Gastrocnemius medialis (tissue), 4 donors: ENCODE measurements at regions not wholly inside any gene's neighbourhood (a gene's known extent, or its start where the extent isn't known, plus 50 kb on each side); places are given as distances from the start of the nearest gene placed in this dataset.

Experiments used
- ATAC-seq, 2 donors: fragments of 150-250 bp; one replicate each; pipeline ENCODE4 v1.9.1; 2016
- DNase-seq, 2 donors: peaks; one replicate each; pipeline ENCODE4 v3.0.0-alpha.2; 2019
- H3K27ac ChIP-seq, 4 donors: fragments of 200-600 bp; sonication (generic); 1 replicate in 1 of 4; 2 replicates in 3 of 4; pipeline ENCODE4 v1.5.1; 2016 to 2018; ENCODE audit warnings: mild to moderate bottlenecking in 2 of 4, moderate library complexity in 1 of 4
- H3K27me3 ChIP-seq, 3 donors: fragments of 200-600 bp; sonication (generic) in 2 of 3; 1 replicate in 1 of 3; 2 replicates in 2 of 3; pipeline versions ENCODE4 v1.5.1 to v1.6.0; 2016 to 2019; ENCODE audit warnings: mild to moderate bottlenecking in 1 of 3, moderate library complexity in 1 of 3
- H3K36me3 ChIP-seq, 2 donors: fragments of 200-600 bp; sonication (generic) in 1 of 2; one replicate each; pipeline ENCODE4 v1.5.1; 2017 to 2018
- H3K4me1 ChIP-seq, 2 donors: fragments of 200-600 bp; sonication (generic) in 1 of 2; one replicate each; pipeline ENCODE4 v1.5.1; 2016 to 2017; ENCODE audit warnings: mild to moderate bottlenecking in 2 of 2
- H3K4me3 ChIP-seq, 4 donors: fragments of 200-600 bp; sonication (generic) in 3 of 4; 1 replicate in 1 of 4; 2 replicates in 3 of 4; pipeline ENCODE4 v1.5.1; 2016 to 2019; ENCODE audit warnings: mild to moderate bottlenecking in 2 of 4
- H3K9me3 ChIP-seq, 3 donors: fragments of 200-600 bp; sonication (generic) in 2 of 3; 1 replicate in 1 of 3; 2 replicates in 2 of 3; pipeline ENCODE4 v1.5.1; 2016 to 2019
- POLR2A ChIP-seq, 2 donors: fragments of 450-650 bp; IDR thresholded peaks; one replicate each; pipeline ENCODE4 v1.6.1; 2017; ENCODE audit warnings: antibody characterized with exemption in 2 of 2, mild to moderate bottlenecking in 2 of 2, moderate library complexity in 2 of 2
- in situ Hi-C, 4 donors: fragments of 200-750 bp; cut with MboI; loops; one replicate each; pipeline versions ENCODE4 v1.15.0 to v1.8.0; 2017; ENCODE audit warnings: low sequenced_read_pairs in 4 of 4
- intact Hi-C: fragments of 100-400 bp; cut with DNase I; formaldehyde crosslinking; loops from one replicate; pipeline ENCODE4 v1.15.1; 2023; ENCODE audit warnings: low total_unique reads
- TF ChIP-seq, protein P1 (sequence below), 5 experiments: fragments of 450-650 bp in 3 of 5; fragments of 200-600 bp in 2 of 5; sonication (generic) in 2 of 5; IDR thresholded peaks in 4 of 5; conservative IDR thresholded peaks in 1 of 5; 1 replicate in 4 of 5; 2 replicates in 1 of 5; pipeline ENCODE4 v1.5.1; 2016 to 2019; ENCODE audit warnings: antibody characterized with exemption in 5 of 5, mild to moderate bottlenecking in 3 of 5, moderate library complexity in 3 of 5

DNA sequence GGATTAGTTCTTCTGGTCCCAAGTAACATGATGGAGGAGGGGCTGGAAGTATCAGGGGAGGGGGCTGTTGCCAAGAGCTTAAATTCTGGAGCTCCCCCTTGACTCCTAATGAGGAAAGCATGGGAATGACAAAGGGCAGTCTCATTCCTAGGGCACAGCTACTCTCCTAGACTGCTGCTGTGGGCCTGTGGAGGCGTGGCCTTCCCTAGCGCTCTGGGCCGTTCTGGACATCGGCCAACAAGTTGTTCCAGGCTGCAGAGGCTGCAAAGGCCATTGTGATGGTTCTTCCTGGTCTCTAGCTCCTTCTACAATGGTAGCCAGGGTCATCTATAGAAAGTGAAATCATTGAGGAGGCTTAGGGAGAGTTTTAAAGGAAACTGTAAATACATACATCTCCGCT lies 916.6 kb downstream of the DIAPH3 start:
- Histone ChIP-seq H3K27me3 (no peaks in the 10 kb centered on the region), H3K9me3 (no peaks in the 10 kb centered on the region), H3K36me3 (no peaks in the 10 kb centered on the region), H3K27ac (no peak overlapping the region), H3K4me1 (no peaks in the 10 kb centered on the region), H3K4me3 (no peak overlapping the region)
- ATAC-seq = no peak
- intact Hi-C loops = no loop called here
- TF ChIP-seq, protein P1, sequence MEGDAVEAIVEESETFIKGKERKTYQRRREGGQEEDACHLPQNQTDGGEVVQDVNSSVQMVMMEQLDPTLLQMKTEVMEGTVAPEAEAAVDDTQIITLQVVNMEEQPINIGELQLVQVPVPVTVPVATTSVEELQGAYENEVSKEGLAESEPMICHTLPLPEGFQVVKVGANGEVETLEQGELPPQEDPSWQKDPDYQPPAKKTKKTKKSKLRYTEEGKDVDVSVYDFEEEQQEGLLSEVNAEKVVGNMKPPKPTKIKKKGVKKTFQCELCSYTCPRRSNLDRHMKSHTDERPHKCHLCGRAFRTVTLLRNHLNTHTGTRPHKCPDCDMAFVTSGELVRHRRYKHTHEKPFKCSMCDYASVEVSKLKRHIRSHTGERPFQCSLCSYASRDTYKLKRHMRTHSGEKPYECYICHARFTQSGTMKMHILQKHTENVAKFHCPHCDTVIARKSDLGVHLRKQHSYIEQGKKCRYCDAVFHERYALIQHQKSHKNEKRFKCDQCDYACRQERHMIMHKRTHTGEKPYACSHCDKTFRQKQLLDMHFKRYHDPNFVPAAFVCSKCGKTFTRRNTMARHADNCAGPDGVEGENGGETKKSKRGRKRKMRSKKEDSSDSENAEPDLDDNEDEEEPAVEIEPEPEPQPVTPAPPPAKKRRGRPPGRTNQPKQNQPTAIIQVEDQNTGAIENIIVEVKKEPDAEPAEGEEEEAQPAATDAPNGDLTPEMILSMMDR (IDR thresholded peaks at IDR 0.05 in 4 of 5, conservative IDR thresholded peaks at IDR 0.05 in 1 of 5) = no peak
- in situ Hi-C loops = no loop called here
- DNase-seq = no peak

DNA sequence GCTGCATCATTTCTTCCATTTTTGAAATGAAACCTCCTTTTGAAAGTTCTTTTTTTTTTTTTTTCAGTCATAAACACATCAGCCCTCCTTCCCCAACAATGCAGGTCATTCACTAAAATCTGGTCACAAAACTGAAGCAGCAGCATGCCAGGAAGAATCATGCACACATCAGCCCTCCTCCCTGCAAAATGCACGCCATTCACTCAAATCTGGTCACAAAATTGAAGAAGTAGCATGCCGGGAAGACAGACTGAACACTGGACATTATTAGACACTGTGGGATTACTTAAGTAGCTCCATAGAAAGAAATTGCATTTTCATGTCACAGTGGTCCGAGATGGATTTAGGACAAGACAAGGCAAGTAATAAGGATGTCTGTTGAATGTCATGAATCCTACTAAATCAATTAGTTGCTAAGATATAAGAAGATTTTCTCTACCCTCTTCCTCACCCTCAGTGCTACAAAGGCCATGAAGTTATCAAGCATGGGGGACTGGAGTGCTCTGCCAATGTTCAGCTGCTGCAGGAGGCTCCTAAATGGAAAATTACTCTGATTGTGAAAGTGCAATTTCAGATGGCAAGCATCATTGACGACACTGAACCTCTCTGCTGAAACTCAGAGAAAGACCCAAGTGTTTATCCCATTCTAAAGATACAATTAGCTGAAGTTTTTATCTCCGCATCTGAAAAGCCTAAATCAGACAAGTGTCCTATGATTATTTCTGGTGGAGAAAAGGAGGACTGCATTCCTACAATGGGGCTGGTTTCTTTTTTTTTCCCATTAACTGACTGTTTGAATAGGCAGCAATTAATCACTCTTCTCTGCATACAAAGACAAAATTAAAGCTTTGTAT lies 913.2 kb downstream of the DIAPH3 start:
- Histone ChIP-seq H3K4me3 (no peak overlapping the region), H3K27me3 (no peaks in the 10 kb centered on the region), H3K36me3 (no peaks in the 10 kb centered on the region), H3K9me3 (no peaks in the 10 kb centered on the region), H3K27ac (no peak overlapping the region), H3K4me1 (no peaks in the 10 kb centered on the region)
- no peak for DNase-seq
- in situ Hi-C loops (no loop called here), intact Hi-C loops (no loop called here)
- no peak for ATAC-seq
- TF ChIP-seq, protein P1 (IDR thresholded peaks at IDR 0.05 in 4 of 5, conservative IDR thresholded peaks at IDR 0.05 in 1 of 5) = no peak
- no peak for TF ChIP-seq POLR2A (IDR thresholded peaks at IDR 0.05)

DNA sequence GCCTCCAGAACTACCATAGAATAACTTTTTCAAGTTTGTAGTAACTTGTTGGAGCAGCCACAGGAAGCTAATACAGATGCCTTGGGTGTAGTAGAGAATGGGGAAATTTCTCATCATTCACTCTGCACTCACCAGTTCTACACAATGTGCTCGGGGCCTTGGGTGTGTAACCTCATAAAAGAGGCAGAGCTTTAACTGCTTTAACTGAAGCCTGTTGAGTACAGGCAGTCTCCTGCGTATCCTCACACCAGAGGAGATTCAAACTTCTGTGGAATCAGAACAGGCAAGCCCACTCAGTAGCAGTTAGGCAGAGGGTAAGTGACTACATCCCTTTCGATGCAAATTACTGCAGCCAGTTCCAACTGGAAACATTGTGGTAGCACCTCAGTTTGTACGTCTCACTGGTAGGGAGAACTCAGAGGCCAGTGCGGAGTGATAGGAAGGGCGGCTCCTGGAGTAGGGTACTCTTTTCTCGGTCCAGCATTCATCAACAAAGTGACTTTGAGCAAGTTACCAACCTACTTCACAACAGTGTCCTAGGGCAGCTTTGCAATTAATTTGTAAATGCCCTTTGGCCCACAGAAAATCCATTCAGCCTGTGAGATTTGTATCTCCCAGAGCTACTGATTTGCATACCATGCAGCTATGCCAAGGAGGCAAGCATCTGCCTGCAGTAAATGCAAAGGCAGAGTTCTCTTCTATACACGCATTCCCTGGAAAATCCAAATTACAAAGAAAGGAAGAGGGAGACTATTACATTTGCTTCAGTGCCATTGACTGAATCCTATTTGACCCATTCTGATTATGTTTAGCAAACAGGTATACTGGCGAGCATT lies 904.3 kb downstream of the DIAPH3 start:
- intact Hi-C loops = no loop called here
- no peak for TF ChIP-seq POLR2A (IDR thresholded peaks at IDR 0.05)
- TF ChIP-seq, protein P1 (IDR thresholded peaks at IDR 0.05 in 4 of 5, conservative IDR thresholded peaks at IDR 0.05 in 1 of 5) = no peak
- H3K27me3 ChIP-seq = no peaks in the 10 kb centered on the region
- in situ Hi-C loops = no loop called here
- no peaks in the 10 kb centered on the region for H3K9me3 ChIP-seq
- ATAC-seq = no peak
- no peaks in the 10 kb centered on the region for H3K36me3 ChIP-seq
- no peaks in the 10 kb centered on the region for H3K4me1 ChIP-seq
- H3K4me3 ChIP-seq = no peak overlapping the region
- H3K27ac ChIP-seq = no peak overlapping the region
- DNase-seq = no peak

DNA sequence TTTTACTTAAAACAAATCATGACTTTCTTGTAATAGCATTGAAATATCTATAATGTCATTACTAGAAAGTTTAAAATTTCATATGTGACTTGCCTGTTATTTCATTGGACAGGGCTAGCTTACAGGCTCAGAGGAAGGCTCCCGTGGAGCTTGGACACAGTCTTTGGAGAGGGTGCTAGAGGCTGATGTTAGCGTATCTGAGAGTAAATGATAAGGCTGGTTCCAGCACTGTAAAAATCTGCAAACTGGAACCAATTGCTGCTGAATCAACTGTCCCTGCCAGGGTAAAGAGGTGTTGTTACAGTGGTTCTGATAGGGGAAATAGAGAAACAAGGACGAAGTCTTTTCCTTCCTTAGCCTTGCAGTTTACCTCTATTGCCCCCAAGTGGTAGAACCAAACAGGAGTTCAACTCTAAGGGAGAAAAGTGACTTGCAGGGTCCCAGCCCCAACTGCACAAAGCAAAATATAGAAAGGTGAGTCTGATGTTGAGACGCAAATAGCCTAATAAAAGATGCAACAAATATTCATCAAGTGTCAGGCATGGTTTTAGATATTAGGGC lies 901.7 kb downstream of the DIAPH3 start:
- H3K4me3 ChIP-seq = no peak overlapping the region
- no peak overlapping the region for H3K27ac ChIP-seq
- TF ChIP-seq POLR2A (IDR thresholded peaks at IDR 0.05) = no peak
- TF ChIP-seq, protein P1 (IDR thresholded peaks at IDR 0.05 in 4 of 5, conservative IDR thresholded peaks at IDR 0.05 in 1 of 5) = no peak
- no peak for DNase-seq
- no peak for ATAC-seq
- in situ Hi-C loops (no loop called here), intact Hi-C loops (no loop called here)
- H3K4me1 ChIP-seq = no peaks in the 10 kb centered on the region
- no peaks in the 10 kb centered on the region for H3K36me3 ChIP-seq
- no peaks in the 10 kb centered on the region for H3K27me3 ChIP-seq
- H3K9me3 ChIP-seq = no peaks in the 10 kb centered on the region
